Fibroblast of skin of back (primary cell): ENCODE measurements at regions not wholly inside any gene's neighbourhood (a gene's known extent, or its start where the extent isn't known, plus 50 kb on each side); places are given as distances from the start of the nearest gene placed in this dataset.
"Not testable (repeated sequence)": the region's sequence is repeated elsewhere in the genome, so short reads cannot be mapped to it uniquely, and the experiment has no call there.

ENCODE experiments used
- DNase-seq: peaks from one replicate; pipeline ENCODE4 v3.0.0-alpha.2; 2013

DNA sequence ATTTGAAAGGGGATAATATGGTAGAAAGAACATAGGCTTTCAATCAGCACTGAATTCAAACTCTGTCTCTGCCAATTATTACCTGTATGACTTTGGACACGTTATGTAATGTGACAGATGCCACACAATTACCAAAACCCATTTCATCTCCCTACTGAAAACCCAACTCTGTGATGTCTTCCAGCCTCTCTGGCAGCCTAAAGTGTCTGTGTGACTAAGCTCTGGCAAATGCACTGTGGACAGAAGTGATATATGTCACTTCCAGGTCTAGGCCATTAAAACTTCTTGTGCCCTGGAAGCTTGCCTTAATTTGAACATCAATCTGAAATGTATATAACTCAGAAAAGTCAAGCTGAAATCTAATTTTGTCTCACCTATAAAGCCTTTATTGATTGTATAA, 552.0 kb downstream of the RFC3 start:
- no peak for DNase-seq

DNA sequence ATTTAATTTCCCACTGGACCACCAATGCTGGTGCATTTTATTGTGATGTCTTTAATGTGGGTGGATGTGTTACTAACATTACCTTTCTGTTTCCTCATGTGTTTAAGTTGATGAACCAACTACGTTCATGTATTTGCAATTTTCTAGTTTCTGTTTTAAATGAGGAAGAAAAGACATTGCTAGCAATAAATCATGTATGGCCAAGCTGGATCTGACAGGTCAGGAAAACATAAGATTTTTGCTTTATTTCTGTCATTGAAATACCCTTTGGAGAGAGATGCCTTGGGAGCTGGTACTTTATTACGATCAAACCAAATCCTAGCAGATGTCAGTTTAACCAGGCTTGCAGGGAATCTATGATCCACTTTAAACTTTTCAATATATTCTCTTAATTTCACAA, 553.2 kb downstream of the RFC3 start:
- no peak for DNase-seq

DNA sequence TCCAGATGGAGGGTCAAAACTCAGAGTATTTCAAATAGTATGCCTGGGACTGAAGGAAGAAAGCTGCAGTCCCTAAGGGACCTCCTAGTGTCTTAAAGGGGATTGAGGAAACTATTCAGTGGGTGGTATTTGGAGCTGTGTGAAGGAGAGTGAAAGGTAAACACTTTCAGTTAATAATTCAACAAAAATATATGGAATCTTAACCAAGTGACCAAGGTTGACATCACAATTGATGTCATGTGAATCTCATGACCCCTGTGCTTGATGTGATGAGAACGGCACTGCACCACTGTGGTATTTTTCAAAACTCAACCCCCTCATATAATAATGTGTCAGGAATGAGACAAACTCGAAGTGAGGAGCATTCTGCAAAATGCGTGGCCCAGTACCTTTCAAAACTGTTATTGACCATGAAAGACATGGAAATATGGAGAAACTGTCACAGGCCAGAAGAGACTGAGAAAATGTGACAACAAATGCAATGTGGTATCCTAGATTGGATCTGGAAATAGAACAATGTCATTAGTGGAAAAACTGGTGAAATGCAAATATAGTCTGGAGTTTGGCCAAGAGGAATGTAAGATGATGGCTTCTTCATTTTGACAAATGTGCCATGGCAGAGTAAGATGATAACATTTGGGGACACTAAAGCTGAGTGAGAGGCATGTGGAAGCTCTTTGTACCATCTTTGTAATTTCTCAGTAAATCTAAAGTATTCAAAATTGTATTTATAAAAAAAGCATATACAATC, 553.9 kb downstream of the RFC3 start:
- peak; percentile 11 for DNase-seq

DNA sequence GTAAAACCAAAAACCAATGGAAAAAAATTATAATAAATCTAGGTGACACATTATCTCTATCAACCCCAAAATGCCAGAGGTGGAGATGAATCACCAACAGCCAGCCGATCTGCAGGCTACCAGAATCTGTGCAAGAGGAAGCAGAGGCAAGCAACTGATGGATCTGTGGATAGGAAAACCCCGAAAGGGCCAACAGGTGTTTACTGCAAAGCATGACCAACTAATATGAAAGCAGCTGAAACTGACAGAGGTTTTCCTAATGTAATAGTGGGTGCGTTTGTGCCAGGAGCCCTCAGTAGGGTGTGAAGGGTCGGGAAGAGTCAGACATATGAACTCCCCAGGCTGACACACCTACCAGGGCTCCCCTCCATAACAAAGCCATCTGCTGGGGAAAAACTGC, 554.6 kb downstream of the RFC3 start:
- no peak for DNase-seq

DNA sequence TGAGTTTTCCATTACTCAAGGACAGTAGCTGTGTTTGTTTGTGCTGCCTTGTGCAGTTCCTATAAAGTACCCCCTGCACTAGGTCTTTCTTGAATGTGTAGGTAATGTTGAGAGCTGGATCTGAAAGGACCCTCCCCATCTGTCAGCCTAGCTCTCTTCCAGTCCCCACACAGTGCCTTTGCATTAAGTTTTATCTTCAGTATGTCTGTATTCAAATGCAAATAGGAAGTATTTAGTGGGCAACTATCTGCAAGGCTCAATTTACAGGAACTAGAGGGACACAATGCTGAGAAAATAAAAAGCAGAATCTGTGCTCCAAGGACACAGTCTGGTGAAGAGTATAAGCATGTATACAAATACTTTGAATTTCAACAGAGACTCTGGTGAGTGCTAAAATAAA, 558.5 kb downstream of the RFC3 start:
- DNase-seq: no peak

DNA sequence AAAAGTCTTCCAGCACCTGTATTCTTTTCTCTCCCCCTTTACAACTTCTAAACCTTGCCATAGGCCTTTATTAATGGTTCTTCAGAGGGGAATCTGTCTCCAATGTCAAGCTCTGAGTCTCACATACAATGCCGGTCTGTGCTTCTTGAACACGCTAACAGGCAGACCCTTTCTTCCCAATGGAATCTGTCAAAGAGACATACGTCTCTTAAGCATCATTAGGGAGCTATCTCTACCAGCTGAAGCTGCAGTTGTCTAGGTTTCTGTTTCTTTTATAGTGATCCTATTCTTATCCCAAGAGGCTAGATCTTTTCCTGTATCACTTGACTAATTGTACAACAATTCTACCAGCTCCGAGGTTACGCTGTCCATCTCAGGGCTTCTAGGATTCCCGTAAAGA, 560.8 kb upstream of the NBEA start:
- no peak for DNase-seq

DNA sequence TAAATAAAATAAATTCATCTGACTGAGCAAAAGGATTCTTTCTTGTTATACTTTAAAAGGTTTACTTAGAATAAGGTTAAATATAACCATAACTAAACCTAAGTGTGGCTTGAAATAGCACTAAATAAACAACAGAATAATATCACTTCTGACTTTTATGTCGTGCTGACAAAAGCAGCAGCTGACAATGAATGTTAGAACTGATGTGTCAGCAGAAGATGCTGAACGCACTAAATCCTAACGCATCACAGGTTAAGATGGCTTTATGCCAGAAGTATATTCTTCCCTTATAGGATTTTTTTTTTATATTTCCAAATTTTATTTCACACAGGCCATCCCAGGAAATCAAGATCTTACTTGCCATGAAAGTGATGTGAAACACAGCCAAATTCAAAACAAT, 558.3 kb upstream of the NBEA start:
- no peak for DNase-seq

DNA sequence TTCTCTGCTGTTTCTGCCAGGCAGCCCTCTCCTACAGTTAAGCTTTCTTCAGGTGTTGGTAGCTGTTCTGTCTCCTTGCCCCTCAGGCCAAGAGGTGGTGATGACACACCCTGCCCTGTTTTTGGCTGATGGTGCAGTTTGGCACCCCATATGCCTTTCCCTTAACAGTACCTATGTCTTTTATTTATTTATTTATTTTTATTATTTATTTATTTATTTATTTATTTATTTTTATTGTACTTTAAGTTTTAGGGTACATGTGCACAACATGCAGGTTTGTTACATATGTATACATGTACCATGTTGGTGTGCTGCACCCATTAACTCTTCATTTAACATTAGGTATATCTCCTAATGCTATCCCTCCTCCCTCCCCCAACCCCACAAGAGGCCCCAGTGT, 555.8 kb upstream of the NBEA start:
- not testable (repeated sequence) for DNase-seq

DNA sequence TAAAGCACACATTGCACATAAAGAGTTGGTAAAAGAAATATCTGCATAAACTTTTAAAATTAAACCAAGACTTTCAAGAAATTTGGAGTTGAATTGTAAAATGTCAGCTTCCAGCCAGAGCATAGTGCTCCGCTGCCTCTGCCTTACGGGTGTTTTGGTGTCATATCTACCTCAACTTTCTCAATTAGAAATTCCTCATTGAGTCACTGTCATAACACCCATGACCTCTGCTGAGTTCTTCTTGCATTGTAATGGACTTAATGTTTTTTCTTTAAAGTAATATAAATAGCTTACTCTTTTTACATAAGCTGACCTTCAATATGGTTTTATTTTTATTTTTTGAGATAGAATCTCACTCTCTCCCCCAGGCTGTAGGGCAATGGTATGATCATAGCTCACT, 551.0 kb upstream of the NBEA start:
- peak; percentile 85 for DNase-seq

DNA sequence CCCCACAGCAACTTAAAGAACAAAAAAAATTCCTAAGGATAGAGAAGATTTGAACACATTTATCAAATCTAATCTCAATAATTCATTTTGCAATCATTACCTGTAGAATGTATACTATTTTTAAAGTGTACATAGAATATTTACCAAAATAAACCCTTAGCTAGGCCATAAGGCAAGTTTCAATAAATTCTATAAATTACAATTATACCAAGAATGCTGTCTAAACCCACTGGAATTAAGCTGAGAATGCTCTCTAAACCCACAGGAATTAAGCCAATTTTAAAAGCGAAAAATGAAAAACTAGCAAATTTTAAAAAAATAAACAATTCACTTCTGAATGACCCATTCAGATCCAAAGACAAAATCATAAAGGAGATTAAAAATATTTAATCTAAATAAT, 540.4 kb upstream of the NBEA start:
- peak; percentile 46 for DNase-seq

DNA sequence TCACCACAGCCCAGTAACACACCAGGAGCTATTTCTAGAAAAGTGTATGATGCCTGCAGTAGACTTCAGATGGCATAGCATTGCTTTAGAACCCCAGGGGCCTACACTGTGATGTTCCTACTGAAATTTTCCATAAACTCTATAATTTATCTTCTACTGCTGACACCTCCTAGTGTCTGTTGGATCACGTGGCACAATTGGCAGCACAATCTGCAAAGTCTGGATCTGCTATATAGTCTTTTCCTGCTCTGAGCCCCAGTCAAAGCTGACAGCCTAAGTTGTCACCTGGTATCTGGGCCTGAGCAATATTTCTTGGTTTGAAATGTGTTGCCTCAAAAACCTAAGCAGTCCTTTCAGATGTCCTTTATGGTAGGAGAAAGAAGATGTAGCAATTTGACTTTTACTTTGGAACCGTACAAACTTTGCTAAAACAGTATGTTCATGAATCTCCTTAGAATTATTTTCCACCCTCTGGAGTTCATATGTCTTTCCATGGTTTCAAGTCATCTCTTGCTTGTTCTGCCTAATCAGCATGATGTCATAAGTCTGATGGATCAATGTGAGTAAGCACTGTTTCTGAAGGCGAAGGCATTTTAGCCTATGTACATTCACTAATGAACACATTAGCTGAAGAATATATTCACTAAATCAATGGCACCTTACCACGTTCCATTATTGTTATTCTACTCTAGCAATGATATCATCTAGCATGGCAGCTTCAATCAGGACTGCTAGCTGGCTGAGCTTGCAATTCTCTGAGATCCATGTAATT, 536.5 kb upstream of the NBEA start:
- DNase-seq: no peak

DNA sequence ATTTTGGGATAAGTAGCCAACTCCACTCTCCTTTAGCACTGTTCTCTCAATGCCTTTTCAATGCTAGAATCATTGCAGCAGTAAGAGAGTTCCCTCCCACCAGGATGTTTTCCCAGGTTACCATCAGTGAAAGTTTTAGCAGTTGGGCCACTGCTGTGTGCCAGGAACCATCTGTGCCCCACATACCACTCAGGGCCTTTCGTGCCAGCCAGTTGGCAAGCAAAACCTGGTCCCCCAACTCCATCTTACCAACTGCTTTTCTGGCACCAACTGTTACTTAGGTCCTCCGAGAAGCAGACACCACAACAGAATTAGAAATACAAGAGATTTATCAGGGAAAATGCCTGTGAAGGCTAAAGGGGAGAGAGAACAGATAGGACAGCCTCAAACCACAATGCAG, 533.4 kb upstream of the NBEA start:
- DNase-seq: no peak

DNA sequence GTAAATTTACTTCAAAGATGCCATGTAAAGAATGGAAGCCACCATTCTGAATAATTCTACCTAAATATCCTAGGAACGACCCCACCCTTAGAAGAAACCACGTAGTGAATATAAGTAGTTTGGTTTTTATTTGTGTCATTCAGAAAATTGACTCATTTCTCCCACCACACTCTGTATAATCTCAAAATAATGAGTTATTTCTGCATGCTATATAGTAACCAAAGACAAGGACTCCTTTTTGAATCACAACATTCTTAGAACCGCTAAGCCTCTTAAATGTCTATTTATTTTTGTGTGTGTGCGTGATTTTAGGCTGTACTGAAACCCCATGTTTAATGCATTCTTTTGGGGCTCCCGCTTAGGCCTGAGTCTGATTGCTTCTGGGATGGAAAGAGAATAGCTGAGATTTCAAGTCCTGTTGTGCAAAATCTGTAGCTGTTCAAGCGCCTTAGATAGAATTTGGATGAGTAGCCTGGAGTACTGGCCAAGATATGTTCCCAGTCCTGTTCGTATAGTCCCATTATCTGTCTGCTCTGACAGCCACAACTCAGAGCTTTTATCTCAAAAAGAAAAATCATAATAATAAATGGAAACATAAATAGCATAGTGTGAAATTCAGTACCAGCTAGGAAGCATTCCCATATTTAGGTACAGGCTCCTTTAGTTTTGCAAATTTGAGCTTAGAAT, 532.4 kb upstream of the NBEA start:
- DNase-seq: no peak

DNA sequence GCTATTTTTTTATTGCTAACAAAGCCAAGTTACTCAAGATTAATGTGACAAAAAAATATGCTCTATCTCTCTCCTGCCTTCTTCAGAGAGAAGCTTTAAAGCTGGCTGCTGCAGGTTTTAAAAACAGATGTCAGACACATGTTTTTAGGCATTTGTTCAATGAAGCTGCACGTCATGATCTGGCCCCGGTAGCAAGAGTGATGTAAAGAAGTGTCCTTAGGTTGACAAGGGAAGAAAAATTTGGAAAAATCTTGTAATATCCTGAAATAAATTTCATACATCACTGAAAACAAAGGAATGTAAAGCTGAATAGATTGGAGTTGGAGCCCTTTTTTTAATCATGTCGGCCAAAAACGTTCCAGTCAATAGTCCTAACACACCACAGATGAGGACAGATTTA, 531.4 kb upstream of the NBEA start:
- no peak for DNase-seq

DNA sequence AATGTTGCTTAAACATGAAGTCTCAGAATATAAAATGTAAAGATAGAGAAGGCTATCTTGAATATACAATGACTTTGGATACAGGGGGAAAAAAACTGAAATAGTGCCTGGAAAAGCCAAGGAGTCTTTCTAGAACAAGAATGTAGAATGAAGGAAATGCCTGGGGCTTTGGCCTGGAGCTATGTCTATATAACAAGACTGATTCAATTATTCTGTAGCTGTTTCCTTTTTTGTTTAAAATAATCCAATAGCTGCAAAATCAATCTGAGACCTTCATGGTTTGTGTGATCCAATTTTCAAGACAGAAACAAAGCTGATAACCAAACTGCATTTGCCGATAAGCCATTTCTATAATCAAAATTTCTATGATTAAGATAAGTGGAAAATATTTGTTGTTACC, 530.9 kb upstream of the NBEA start:
- no peak for DNase-seq

DNA sequence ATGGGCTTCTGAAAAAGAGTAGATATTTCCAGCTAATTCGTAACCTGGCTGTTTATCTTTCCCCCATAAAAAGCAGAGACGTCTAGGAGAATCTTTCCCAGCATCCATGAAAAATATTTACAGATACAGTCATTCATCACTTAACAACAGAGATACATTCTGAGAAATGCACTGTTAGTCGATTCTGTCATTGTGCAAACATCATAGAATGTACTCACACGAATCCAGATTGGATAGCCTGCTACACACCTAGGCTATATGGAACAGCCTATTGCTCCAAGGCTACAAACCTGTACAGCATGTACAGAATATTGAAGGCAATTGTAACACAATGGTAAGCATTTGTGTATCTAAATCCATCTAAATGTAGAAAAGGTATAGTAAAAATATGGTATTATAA, 530.2 kb upstream of the NBEA start:
- no peak for DNase-seq

DNA sequence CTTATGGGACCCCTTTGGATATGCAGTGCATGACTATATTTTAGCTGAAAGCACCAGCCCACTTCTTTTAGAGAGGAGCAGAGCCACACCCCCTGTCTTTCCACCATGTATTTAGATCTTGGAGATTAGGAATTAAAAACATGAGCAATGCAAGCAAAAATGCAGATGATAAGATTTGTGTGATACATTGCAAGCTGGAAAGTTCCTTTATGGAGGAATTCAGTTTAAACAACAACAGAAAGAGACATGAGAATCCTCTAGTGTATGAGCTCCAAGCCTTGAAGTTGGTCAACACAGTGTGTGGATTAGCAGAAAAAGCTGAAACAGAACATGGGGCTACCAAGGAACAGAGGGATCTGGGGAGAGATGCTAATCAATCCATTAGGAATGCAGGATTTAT, 529.8 kb upstream of the NBEA start:
- DNase-seq: peak; percentile 28

DNA sequence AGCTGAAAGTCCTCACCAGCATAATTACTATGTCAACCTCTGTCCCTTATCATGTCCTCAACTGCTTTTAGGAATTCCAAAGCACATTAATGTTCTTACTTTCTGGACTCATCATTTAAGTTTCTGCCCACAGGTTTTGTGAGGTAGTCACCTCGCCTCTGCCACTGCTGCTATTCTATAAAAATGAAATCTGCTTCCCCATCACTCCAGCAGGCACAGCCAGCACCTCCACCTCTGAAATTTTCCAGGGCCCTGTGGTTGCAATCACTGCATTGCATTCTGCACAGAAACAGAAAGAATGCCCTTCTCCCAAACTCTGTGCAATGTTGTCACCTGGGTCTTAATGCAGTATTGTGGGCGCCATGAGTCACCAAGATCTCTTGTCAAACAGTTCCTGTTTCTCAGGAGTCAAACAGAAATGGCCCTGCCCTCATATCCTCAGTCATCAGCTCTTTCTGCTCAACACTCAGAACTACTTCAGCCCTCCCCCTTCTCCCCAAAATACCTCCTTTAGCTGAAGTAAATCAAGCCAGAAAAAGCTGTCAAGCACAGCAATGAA, 529.2 kb upstream of the NBEA start:
- DNase-seq: no peak

DNA sequence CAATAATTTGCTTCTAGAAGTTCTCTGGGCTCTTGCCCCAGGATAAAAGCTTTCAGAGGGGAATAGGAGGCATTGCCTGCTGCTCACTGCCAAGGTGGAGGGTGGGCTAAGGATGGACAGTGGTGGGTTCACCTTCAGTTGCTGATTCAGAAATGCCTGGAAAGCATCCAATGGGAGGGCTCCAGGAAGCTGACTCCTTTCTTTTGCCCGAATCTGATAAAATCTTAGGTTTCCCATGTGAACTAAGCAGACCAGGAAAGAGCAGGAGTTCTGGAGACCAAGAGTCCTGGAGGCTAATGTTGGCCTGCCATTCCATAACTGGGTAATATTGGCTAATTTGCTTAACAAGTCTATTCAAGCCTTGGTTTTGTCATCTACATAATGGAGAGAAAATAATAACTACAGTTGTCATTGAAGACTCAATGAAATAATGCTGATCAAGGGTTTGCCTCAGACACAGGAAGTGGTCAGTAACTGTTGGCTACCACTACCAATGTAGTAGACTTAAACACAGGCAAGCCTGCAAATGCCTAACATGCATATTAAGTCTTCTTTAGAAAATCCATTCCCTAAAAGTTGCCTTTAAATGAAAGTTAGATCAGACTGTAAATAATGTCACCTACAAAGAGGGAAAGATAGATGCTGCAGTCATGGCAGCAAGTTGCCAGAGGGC, 528.4 kb upstream of the NBEA start:
- no peak for DNase-seq

DNA sequence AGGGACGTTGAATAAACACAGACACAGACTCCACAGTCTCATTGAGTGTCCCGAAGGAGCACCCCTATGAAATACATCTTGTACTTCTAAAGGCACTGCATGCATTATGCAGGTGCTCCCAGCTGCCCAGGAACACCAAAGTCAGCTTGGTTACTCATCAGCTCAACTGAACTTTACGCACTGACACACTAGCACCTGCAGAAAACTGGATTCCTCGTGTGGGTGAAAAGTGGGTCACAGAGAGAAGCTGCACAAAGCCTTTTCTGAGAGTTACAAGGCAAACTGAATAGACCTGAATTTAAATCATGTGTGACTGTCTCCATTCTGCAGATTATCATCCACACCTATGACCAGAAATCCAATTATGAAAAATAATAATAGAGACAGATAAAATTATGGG, 527.5 kb upstream of the NBEA start:
- DNase-seq: no peak

DNA sequence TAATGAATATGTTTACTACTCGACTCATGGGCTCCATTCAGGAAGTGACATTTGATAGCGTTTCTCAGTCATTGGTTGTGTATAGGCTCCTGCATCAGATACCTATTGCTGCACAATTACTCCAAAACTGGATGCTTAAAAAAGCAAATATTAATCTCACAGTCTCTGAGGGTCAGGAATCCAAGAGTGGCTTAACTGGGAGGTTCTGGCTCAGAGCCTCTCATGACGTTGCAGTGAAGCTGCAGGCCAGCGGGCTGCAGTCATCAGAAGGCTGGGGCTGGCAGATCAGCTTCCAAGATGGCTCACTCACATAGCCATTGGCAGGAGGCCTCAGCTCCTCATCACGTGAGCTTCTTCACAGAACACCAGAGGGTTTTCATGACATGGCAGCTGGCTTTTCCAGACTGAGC, 525.1 kb upstream of the NBEA start:
- no peak for DNase-seq

DNA sequence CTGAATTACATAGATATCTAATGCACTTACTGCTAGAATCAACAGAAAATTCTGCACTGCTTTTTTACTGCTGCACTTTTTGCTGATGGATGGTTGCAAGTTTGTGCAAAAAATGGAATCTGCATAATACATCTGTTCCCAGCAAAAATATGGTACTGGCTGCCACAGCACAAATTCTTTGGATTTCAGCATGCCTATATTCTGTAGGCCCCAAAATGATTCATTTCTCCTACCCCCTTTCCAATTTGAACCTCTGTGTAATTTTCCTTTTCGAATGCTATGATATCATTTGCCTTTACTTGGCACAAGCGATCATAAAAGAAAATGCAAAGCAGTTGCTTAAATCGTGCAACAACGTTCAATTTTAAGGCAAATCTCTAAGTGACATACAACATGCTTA, 524.2 kb upstream of the NBEA start:
- no peak for DNase-seq

DNA sequence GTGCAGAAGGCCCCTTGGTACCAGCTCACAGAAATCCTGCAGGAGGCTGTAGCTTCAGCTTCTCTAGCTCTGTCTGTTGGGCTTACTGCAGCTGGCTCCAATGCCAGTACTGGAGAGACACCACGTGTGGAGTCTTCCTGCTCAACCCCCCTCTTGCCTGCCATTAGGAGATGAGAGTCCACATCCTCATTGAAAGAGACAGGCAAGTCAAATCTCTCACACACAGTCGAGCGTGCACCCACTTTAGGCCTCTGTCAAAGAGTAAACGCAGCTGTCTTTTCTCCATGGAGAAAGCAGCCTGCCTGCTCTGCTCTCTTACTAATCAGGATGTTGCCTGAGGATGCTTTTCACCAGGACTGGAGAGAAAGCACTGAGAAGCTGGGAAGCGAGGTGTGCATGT, 523.0 kb upstream of the NBEA start:
- no peak for DNase-seq
